HG02885 (cell line): ENCODE measurements at regions not wholly inside any gene's neighbourhood (a gene's known extent, or its start where the extent isn't known, plus 50 kb on each side); places are given as distances from the start of the nearest gene placed in this dataset.
A peak's percentile ranks its signal among the peaks of the same experiment; 100 is the strongest.

Source experiments
- ATAC-seq: cut with Tn5 transposase; IDR thresholded peaks from one replicate; pipeline ENCODE4 v1.9.1; 2021; ENCODE audit warnings: mild to moderate bottlenecking; ENCODE audit not compliant: unreplicated experiment, poor library complexity

DNA sequence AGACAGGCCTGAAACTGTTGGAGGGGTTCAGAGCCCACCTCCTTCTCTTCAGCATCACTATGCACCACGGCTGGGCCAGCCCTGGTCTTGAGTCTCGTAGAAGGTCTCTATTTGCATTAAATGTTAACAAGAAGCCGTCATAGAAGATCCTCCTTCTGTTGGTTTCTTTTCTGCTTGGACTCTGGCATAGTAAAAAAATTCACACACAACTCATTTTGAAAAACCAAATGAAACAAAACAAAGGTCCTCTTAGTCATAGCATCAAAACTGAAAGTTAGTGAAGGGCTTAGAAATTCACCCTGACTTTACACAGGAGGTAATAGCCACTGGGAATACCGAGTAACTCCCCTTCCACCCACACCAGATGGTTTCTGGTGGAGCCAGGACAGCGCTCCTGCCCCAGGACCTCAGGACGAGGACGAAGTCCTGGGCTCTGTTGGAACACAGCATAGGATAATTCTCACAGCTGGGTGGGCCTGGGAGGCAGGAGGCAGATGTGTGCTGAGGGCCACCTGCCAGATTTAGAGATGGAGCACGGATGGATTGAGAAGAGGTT, 248.4 kb upstream of the KLF6 start:
- peak; percentile 92 for ATAC-seq

DNA sequence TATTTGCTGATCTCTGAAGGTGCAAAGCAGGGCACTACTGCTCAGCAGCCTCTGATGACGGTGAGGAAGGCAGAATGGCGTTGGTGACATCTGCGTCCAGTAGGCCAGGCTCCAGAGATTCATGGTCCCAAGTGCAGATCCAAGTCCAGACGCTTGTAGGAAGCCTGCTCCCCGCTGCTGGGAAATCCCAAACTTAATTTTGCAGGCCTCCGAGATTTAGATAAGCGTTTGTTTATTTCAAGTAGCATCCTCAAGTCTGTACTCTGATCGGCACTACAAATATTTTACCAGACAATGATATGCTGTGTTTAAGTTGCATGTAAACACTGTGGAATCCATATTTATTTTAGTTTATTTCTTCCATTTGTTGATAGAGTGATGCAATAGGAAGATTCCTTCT, 244.9 kb upstream of the KLF6 start:
- ATAC-seq: no peak

DNA sequence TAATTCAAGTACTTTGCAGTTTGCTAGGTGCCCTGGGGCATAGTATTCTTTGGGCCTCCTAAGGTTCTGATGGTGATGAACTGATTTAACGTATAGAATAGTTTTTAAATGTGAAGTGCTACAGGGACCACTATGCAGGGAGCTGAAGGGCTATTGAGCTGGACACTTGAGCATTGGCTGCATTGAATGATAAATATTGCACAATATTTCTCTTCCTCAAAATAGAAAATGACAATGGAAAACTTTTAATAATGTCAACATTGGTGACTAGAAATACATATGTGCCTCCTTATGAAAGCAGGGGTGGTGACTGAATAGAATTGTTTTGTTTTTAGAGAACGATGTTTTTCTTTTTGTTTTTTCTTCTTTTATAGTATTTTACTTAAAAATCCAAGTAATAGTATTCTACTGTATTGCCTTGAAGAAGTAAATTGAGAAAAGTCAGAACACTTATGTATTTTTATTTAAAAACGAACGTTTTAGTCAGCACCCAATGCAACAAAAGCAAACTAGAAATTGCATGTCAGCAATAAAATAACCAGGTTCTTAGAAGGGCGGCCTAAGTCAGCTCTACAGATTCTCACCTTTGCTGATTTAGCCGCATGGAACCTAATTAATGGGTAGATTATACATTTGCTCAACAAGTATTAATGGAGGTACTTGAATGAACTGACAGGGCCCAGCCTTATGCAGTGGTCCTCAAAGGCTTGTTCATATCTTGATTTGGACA, 244.0 kb upstream of the KLF6 start:
- no peak for ATAC-seq

DNA sequence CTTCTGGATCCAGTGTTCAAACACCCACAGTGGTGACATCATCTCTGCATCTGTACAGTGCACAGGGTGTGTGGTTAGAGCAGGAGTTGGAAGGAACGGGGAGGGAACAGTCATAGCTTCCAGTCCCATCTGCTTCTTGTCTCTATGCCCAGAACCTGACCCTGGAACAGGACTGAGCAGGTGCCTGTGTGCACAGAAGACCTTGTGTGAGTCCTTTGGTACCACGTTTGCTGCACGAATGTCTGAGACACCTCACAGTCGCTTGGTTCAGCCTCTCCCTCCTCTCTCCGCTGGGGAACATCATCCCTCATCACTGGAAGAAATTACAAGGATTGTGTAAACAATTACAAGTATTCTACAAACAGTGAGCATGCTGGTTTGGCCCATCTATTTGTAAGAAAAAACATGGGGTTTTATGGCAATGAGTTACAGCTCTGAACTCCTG, 243.0 kb upstream of the KLF6 start:
- no peak for ATAC-seq

DNA sequence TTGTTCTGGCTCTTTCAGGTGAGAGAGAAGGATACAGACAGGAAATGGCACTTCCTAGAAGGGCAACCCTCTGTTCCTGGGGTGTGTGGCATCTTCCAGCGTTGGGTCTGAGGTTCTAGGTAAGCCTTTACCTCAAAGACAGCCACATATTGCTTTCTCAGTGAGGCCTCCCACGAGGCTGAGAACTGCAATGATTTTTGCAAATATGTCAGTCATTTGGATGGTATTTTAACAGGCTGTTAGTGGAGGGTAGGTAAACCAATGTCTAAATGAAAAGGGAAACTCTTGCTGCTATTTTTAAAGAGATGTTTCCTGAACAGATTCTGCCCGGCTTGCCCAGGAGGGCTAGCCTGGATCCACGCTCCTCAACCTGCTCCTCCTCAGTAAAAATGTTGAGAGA, 240.3 kb upstream of the KLF6 start:
- no peak for ATAC-seq

DNA sequence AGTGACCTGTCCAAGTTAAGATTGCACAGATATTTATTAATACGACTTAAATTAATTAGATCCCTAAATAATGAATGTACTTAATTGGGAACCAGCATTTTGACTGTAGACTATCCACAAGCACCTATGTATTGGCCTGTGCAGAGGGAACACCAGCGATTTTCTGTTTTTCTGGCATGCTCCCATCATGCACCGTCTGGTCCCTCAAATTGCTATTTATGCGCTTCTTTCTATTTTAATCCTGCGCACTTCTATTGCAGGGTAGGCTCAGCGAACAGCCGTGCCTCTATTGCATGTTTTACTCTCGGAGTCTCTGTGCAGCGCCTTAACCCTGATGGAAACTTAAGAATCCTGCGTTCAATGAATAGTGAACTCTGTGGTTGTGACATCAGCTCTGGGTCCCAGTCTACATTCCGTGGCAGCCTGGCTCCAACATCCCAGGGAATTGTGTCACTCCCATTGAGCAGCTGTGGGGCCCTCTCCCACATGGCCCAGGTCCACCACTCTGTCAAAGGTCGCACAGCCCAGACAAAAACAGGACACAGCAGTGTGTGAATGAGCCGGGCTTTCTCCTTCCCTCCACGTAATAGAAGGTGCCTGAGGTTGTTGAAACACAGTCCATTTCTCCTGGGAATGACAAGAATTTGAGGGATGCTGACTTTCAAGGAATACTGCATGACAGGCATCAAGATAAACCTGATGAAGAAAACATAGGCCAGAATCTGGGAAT, 239.7 kb upstream of the KLF6 start:
- no peak for ATAC-seq

DNA sequence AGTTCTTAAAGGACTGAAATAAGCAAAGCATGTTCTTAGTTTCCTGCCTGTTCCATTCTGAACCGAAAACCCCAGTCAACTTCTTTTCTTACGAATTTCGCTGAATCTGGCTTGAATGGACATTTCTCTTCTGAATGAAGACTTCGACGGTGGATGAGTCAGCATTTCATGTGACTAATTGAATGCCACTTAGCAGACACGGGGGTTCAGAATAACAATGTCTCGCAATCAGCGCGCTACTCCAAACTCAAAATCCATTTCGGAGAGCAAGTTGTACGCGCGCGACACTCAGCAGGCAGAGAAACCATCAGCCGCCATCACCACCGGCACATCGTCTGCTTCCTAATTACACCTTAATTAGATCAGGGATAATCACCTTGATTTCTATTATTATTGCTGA, 239.0 kb upstream of the KLF6 start:
- ATAC-seq: no peak

DNA sequence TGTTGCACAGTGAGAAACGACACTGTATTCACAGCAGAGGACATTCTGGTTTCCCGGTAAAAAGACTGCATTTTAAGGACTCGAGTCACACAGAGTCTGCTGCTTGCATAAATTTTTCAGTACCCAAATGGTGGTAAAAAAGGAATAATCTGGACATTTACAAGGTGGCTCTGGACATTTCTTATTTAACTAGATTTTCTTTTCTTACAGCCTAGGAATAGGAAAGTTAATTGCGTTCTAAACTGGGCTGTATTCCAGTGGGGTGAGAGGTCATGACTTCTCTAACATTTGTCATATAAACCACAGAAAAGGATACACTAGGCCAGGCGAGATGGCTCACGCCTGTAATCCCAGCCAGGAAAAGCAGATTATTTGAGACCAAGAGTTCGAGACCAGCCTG, 237.5 kb upstream of the KLF6 start:
- ATAC-seq: no peak

DNA sequence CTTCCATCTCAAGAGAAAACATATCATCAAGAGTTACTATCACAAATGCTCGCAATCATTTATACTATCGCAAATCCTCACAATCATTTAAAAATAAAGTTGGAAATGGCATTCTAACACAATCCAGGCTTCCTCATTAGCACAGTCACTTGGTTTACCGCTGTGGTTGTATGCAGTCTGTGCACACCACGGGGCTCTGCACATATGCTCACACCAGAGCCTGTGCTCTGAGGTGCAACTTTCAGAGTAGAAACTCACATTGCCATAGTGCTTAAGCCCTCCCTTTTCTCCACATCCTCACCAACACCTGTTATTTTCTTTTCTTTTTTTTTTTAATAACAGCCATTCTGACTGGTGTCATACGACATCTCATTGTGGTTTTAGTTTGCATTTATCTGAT, 235.6 kb upstream of the KLF6 start:
- ATAC-seq: no peak

DNA sequence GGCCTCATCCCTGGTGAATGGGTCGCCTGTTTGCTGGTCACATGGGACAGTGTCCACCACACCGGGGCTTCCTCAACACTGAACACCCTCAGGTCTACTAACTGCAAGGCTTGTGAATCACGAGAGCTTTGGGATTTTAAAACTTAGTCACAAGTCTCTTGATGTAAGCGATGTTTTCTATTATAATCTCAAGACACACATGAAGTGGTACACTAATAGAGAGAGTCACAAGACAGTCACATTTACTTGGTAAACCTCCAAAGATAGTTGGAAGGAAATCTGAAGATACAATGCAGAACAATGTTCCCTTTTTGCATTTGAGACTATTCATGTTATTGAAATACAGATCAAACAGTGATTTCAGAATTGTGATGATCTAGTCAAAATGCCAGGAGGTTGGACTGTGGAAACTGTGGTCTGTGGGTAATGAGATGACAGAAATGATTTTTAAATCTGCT, 233.1 kb upstream of the KLF6 start:
- no peak for ATAC-seq

DNA sequence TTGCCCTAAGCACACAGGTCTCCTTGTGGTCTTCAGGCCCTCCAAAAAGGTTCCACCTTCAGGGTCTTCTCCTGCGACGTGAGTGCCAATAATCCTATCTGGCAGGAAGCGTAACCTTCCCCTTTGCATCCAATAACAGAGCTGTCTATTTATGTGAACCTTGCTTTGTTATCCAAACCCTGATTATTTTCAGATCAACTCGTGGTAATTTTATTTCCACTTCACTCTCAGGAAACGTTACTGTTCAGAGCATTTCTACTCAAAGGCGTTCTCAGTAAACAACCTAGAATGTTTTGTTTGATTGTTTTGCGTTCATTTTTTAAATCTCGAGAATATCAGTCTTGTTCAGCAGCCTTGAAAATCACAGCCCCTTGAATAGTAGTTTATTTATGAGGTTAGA, 232.3 kb upstream of the KLF6 start:
- ATAC-seq: no peak

DNA sequence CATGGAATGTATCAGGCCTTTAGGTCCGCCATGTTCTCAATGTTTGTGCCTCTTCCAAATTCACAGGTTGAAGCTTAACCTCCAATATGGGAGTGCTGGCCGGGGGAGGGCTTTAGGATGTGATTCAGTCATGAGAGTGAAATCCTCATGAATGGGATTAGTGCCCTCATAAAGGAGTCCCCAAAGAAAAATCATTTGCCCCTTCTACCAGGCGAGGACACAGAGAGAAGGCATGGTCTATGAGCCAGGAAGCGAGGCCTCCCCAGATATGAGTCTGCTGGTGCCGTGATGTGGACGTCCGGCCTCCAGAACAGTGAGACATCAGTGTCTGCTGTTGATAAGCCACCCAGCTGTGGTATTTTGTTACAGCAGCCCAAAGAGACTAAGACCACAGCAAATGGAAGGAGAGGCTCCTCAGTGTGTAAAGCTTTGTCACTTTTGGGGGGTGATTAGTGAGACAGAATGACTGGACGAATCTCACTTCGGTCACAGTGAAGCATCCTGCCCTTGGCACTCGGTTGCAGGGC, 231.3 kb upstream of the KLF6 start:
- ATAC-seq: no peak

DNA sequence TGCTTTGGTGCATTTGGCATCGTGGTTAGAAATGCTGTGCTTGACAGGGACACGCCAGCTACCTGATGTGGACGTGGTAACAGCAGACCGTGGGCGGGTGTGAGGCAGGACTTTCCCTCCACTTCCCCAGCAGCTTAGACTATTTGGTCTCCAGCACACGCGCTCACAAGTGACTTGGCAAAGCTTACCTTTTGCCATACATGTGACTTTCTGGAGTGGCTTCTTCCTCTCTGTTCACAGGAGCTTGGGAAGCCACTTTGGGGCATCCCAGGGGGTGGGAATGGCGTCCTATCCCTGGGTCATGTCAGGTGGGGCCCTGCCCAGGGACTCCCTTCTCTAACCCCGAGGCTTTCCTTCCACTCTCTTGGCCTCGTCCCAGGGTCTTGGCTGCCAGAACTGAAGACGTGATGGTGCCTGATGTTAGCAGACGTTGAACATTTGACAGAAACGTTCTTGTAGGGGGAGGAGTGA, 228.7 kb upstream of the KLF6 start:
- ATAC-seq: peak; percentile 91

DNA sequence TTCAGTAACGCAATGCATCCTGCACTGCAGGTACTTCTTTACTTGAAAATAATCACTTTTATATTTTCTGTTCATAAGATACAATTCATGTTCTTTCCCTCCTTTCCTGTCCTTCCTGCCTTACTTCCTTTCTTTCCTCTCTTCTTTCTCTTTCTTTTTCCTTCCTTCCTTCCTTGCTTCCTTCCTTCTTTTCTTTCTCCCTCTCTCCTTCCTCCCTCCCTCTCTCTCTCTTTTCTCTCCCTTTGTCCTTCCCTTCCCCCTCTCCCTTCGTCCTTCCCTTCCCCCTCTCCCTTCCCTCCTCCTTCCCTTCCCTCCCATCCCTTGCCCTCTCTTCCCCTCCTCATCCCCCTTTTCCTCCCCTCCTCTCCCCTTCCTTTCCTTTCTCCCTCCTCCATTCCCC, 227.8 kb upstream of the KLF6 start:
- ATAC-seq: no peak

DNA sequence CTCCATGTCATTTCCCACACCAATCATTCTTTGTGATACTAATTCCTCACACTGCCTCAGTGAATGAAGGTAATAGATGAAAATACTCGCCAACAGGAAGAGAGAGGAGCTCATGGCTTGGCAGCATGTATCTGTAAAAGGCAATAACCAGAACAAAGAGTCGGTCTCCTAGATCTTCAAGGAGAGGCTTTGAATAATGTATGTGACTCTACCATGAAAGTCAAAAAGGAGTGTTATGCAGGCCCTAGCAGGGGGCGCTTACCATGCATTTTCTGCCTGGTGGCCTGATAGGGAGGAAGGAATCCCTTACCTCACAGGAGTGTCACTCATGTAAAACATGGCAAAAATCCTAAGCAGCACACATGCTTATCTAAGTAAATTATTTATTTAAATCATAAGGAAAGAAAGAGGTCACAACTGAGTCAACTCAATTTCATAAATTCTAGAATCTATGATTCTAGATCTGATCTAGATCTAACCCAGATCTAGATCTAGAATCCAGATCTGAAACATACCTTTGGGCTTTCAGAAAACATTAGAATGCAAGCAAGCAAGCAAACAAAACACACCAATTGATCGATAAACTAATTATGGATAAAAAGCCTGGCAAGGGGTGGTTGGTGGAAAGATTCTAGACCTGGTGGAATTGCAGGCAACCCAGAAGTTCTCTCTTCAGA, 226.3 kb upstream of the KLF6 start:
- no peak for ATAC-seq

DNA sequence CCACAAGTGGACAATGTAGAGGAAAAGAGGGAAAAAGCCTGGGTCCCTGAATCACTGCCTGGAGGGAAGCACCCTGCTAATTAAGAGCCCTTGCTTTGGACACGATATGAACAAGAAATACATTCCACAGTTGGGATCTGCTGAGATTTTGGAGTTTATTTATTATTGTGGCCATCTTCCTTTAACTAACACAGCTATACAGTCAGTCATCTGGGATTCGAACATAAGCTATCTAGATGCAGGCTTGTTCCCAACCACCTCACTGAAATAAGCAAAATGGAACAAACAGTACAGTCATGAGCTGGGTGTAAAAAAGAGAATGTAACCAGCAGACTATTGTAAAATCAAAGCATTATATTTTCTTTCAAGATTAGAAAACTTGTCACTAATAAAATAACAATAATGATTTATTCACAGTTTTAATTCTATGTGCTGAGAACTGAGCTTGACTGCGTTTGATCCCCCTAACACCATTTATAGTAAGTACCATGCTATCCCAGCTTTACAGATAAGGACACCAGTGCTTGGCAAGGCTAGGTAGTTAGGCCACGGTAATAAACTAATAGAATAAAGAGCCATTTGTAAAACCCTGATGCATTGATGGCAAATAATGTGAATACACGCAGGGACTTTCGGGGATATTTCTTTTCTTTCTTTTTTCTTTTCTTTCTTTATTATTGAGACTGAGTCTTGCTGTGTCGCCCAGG, 223.8 kb upstream of the KLF6 start:
- ATAC-seq: no peak

DNA sequence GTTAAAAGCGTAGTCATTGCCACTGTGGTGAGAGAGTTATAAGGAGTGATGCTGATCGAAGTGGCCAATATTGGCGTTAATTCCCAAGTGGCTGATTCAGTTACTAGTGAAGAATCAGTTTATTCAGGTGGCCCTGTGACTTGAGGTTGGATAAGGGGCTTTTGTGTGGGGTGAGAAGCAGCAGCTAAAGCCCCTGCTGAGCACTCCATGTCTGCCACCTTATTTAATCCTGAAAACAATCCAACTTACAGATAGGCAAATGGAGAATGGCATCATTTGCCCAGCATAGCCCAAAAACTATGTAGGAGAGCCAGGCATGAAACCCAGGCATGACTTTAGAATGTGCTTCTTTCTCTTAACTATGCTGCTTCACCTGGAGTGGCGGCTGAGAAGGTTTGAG, 222.8 kb upstream of the KLF6 start:
- ATAC-seq: no peak

DNA sequence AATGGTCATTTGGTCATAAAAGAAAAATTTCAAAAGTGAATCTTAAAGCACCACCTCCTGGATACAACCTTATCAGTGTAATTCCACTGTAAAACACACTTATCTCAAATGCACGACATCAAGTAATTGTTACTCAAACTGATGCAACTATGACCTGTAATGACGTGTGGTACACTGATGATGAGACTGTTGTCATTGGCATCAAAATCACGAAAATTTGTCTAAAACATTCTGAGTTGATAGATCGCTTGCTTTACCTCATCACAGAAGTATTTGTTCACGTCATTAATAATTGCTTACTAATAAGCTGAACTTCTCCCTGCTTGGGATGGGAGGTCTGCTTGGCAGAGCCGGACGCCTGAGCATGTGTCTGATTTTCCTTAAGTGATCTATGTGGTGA, 221.8 kb upstream of the KLF6 start:
- no peak for ATAC-seq

DNA sequence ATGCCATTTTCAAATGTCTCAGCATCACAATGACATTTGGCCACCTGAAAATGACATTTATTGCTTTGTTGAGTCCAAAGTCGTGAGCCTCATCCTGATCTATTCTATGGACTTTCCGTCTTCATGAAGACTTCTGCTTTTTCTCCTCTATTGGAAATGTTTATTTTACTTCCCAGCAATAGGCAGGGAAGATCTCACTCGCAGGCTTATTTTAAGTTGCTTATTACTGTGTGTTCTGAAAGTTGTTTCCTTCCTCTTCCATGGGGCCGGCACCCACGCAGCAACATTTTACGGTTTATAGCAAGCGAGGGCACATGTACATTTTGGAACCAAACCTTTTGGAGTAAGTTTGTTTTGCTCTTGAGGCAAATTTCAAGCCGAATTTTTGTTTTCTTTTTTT, 221.0 kb upstream of the KLF6 start:
- ATAC-seq: no peak

DNA sequence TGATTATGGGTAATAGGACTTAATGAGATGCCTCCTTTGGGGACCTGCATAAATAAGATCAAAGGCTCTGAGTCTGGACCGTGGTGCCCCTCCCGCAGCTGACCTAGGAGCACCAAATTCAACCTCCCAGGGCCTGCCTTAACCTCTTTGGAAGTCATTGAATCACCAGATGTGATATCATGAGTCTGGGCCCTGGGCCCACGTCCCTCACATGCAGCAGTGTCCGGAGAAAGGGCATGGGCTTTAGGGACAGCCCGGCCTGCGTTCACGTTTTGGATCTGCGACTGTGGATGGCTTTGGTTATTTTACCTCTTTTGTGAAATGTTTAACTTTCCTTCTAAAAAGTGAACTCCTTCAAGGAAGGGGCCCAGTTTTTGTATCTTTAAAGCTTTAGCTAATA, 220.0 kb upstream of the KLF6 start:
- no peak for ATAC-seq
